ENCODE measurements at regions not wholly inside any gene's neighbourhood (a gene's known extent, or its start where the extent isn't known, plus 50 kb on each side); places are given as distances from the start of the nearest gene placed in this dataset.

DNA sequence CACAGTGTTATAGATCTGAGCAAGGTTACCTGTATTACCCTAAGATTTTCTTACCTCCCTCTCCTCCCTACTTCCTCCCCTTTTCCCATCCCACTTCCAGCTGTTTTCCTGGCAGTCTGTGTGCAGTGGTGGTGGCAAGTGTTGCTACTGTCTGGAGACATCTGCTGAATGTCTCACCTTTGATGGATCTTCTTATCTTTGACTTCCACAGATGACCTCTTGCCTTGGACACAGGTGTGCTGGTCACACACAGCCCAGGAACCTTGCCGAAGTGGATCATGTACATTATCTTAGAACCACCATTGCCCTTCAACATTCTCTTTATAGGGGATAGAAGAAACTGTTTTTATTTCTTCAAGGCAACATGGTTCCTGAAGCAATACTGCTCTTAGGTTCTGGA is 245.1 kb downstream of the UTP18 start:
- no peak for TF ChIP-seq POLR2A (IDR thresholded peaks at IDR 0.05)
- TF ChIP-seq, protein P1, sequence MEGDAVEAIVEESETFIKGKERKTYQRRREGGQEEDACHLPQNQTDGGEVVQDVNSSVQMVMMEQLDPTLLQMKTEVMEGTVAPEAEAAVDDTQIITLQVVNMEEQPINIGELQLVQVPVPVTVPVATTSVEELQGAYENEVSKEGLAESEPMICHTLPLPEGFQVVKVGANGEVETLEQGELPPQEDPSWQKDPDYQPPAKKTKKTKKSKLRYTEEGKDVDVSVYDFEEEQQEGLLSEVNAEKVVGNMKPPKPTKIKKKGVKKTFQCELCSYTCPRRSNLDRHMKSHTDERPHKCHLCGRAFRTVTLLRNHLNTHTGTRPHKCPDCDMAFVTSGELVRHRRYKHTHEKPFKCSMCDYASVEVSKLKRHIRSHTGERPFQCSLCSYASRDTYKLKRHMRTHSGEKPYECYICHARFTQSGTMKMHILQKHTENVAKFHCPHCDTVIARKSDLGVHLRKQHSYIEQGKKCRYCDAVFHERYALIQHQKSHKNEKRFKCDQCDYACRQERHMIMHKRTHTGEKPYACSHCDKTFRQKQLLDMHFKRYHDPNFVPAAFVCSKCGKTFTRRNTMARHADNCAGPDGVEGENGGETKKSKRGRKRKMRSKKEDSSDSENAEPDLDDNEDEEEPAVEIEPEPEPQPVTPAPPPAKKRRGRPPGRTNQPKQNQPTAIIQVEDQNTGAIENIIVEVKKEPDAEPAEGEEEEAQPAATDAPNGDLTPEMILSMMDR (IDR thresholded peaks at IDR 0.05 in 8 of 11, conservative IDR thresholded peaks at IDR 0.05 in 3 of 11), result no peak
- intact Hi-C loops (cut with DNase I; ENCODE audit: low total_unique reads), result no loop called here
- peaks cover 0 to 36% (median 0%) of the 10 kb centered on the region in 7 donors for H3K27me3 ChIP-seq (replicated peaks in 1 of 7)
- no peaks in the 10 kb centered on the region for H3K36me3 ChIP-seq
- no peaks in the 10 kb centered on the region for H3K4me1 ChIP-seq
- H3K27ac ChIP-seq, result no peak overlapping the region
- WGBS, 5 donors, result 79 to 91% (median 84%) methylated on average over 1 of the region's 1 CpG
- H3K9me3 ChIP-seq, result no peaks in the 10 kb centered on the region
- DNase-seq, result no peak
- no peak overlapping the region for H3K4me3 ChIP-seq

GRCh38 chr17:51507444-51507843 is 247.1 kb downstream of the UTP18 start:
- Histone ChIP-seq H3K36me3 (no peaks in the 10 kb centered on the region), H3K4me3 (no peak overlapping the region), H3K27ac (no peak overlapping the region), H3K4me1 (no peaks in the 10 kb centered on the region), H3K9me3 (no peaks in the 10 kb centered on the region), H3K27me3 (replicated peaks in 1 of 7) (peaks cover 0 to 45% (median 0%) of the 10 kb centered on the region in 7 donors)
- no peak for DNase-seq
- TF ChIP-seq, protein P1 (IDR thresholded peaks at IDR 0.05 in 8 of 11, conservative IDR thresholded peaks at IDR 0.05 in 3 of 11), result no peak
- TF ChIP-seq POLR2AphosphoS5 (IDR thresholded peaks at IDR 0.05) (no peak), POLR2A (IDR thresholded peaks at IDR 0.05) (no peak)
- intact Hi-C loops (cut with DNase I; ENCODE audit: low total_unique reads), result no loop called here
- 66 to 87% (median 78%) methylated on average over 2 of the region's 2 CpGs for WGBS, 5 donors

DNA sequence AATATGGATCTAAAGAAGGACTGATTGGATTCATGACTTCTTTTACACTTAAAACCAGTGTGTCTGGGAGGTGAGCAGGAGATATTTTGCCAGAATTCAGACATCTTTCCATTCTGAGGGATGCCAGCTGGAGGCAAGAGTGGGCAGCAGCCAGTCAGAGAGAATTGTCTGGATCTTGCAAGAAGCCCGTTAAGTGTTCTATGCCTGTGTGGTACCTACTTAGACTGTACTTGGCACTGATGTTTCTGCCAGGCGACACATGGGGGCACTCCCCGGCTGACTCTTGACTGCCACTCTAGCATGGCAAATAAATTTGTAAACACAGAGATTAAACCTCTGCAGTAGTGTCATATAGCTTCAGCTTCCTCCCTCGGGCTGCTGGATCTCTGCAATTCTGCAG is 247.7 kb downstream of the UTP18 start:
- TF ChIP-seq POLR2AphosphoS5 (IDR thresholded peaks at IDR 0.05) (no peak), POLR2A (IDR thresholded peaks at IDR 0.05) (no peak)
- TF ChIP-seq, protein P1 (IDR thresholded peaks at IDR 0.05 in 8 of 11, conservative IDR thresholded peaks at IDR 0.05 in 3 of 11), result no peak
- Histone ChIP-seq H3K9me3 (no peaks in the 10 kb centered on the region), H3K36me3 (no peaks in the 10 kb centered on the region), H3K27ac (no peak overlapping the region), H3K4me1 (no peaks in the 10 kb centered on the region), H3K4me3 (no peak overlapping the region), H3K27me3 (replicated peaks in 1 of 7) (peaks cover 0 to 45% (median 0%) of the 10 kb centered on the region in 7 donors)
- no peak for DNase-seq
- 71 to 83% (median 76%) methylated on average over 4 of the region's 4 CpGs for WGBS, 5 donors
- intact Hi-C loops (cut with DNase I; ENCODE audit: low total_unique reads), result no loop called here

DNA sequence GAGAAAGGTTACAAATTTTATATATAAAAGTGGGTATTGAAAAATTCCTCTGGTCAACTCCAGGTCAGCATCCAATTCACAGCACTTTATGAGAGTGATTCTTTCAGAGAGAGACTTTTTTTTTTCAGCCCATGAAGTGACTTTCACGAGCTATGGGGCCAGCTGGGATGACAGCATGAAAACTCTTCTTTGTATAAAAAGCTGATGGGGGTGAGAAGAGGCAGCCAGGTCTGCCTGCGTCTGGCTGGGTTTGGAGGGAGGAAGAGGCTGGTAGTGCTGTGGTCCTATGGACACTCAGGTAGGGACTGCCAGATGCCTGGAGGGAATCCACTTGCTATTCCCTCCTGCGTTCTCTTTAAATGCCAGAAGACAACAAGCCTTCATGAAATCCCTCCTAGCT is 250.6 kb downstream of the UTP18 start:
- no peak for TF ChIP-seq POLR2AphosphoS5 (IDR thresholded peaks at IDR 0.05)
- no peak for TF ChIP-seq POLR2A (IDR thresholded peaks at IDR 0.05)
- TF ChIP-seq, protein P1 (IDR thresholded peaks at IDR 0.05 in 8 of 11, conservative IDR thresholded peaks at IDR 0.05 in 3 of 11), result no peak
- intact Hi-C loops (cut with DNase I; ENCODE audit: low total_unique reads), result no loop called here
- Histone ChIP-seq H3K4me1 (no peaks in the 10 kb centered on the region), H3K36me3 (no peaks in the 10 kb centered on the region), H3K4me3 (no peak overlapping the region), H3K9me3 (no peaks in the 10 kb centered on the region), H3K27me3 (replicated peaks in 1 of 7) (peaks cover 0 to 32% (median 0%) of the 10 kb centered on the region in 7 donors), H3K27ac (no peak overlapping the region)
- 70 to 80% (median 76%) methylated on average over 3 of the region's 3 CpGs for WGBS, 5 donors
- no peak for DNase-seq

Data from spleen (tissue), 11 donors.